IMR-90 (cell line): ENCODE measurements at regions not wholly inside any gene's neighbourhood (a gene's known extent, or its start where the extent isn't known, plus 50 kb on each side); places are given as distances from the start of the nearest gene placed in this dataset.

Source experiments
- ATAC-seq: fragments of 200-7000 bp; cut with Tn5 transposase; 2 replicates; pipeline ENCODE4 v1.9.1; 2020; ENCODE audit warnings: low read depth, mild to moderate bottlenecking, moderate library complexity
- BruUV-seq: library from RNA; stranded (reverse); fragments of 400-500 nt; replicated peaks from 2 replicates; lab custom pipeline; 2021; lab: Mats Ljungman, UMichigan
- CTCF ChIA-PET: fragments of 300-600 bp; formaldehyde crosslinking; extraction: SDS; loops from one replicate; lab custom pipeline; 2021; ENCODE audit warnings: antibody characterized with exemption; lab: Yijun Ruan, JAX
- POLR2A ChIA-PET: fragments of 300-600 bp; sonication (Branson Sonifier 250); formaldehyde crosslinking; loops from one replicate; lab custom pipeline; 2022; ENCODE audit warnings: antibody characterized with exemption; ENCODE audit not compliant: unreplicated experiment; lab: Charles Lee
- DNase-seq: peaks from one replicate; pipeline ENCODE4 v3.0.0; 2013
- H2AFZ ChIP-seq: replicated peaks from 2 replicates; pipeline ENCODE3; 2013; ENCODE audit warnings: low read length, mild to moderate bottlenecking; ENCODE audit not compliant: poor library complexity
- H2AK5ac ChIP-seq: 2 replicates; pipeline ENCODE4 v1.6.1; 2013; ENCODE audit warnings: low read depth, low read length, inconsistent platforms
- H2AK9ac ChIP-seq: replicated peaks from 2 replicates; pipeline ENCODE3; 2013; ENCODE audit warnings: mild to moderate bottlenecking, low read depth, low read length, moderate library complexity; ENCODE audit not compliant: poor library complexity
- H2BK120ac ChIP-seq: 2 replicates; pipeline ENCODE4 v1.6.1; 2013; ENCODE audit warnings: low read depth, low read length, inconsistent platforms
- H2BK15ac ChIP-seq: 3 replicates; pipeline ENCODE4 v1.6.1; 2013; ENCODE audit warnings: low read depth, low read length, inconsistent platforms
- H2BK20ac ChIP-seq: 2 replicates; pipeline ENCODE4 v1.6.1; 2013; ENCODE audit warnings: low read depth, mild to moderate bottlenecking, inconsistent platforms, low read length, moderate library complexity
- H2BK5ac ChIP-seq: 2 replicates; pipeline ENCODE4 v1.6.1; 2013; ENCODE audit warnings: mild to moderate bottlenecking, low read depth, low read length, inconsistent platforms; ENCODE audit not compliant: poor library complexity, severe bottlenecking
- H3K14ac ChIP-seq: replicated peaks from 2 replicates; pipeline ENCODE4 v1.6.1; 2013; ENCODE audit warnings: low read depth, low read length, inconsistent platforms
- H3K18ac ChIP-seq: 2 replicates; pipeline ENCODE4 v1.6.1; 2013; ENCODE audit warnings: low read depth, low read length, control low read depth
- H3K23ac ChIP-seq: 2 replicates; pipeline ENCODE4 v1.6.1; 2013; ENCODE audit warnings: low read depth, low read length, inconsistent platforms
- H3K27ac ChIP-seq: 2 replicates; pipeline ENCODE4 v1.5.1; 2013; ENCODE audit warnings: mild to moderate bottlenecking, control low read depth, low read length; ENCODE audit not compliant: insufficient read depth
- H3K27me3 ChIP-seq: 2 replicates; pipeline ENCODE4 v1.6.1; 2013; ENCODE audit warnings: low read length; ENCODE audit not compliant: control insufficient read depth, insufficient read depth
- H3K36me3 ChIP-seq: 2 replicates; pipeline ENCODE4 v1.6.1; 2013; ENCODE audit warnings: low read length, mixed read lengths; ENCODE audit not compliant: control insufficient read depth, insufficient read depth
- H3K4ac ChIP-seq: 2 replicates; pipeline ENCODE4 v1.6.1; 2013; ENCODE audit warnings: low read depth, low read length, inconsistent platforms
- H3K4me1 ChIP-seq: 2 replicates; pipeline ENCODE4 v1.6.1; 2013; ENCODE audit warnings: low read length, mixed read lengths; ENCODE audit not compliant: control insufficient read depth, insufficient read depth
- H3K4me2 ChIP-seq: 2 replicates; pipeline ENCODE4 v1.6.1; 2013; ENCODE audit warnings: low read depth, mild to moderate bottlenecking, control low read depth, low read length, moderate library complexity
- H3K4me3 ChIP-seq: 2 replicates; pipeline ENCODE4 v1.5.1; 2013; ENCODE audit warnings: low read depth, mild to moderate bottlenecking, control low read depth, low read length, moderate library complexity; ENCODE audit not compliant: insufficient read depth
- H3K56ac ChIP-seq: 2 replicates; pipeline ENCODE4 v1.6.1; 2013; ENCODE audit warnings: low read length, inconsistent platforms; ENCODE audit not compliant: insufficient read depth; ENCODE audit errors: extremely low read depth
- H3K79me1 ChIP-seq, 2 experiments: 2 replicates each; pipeline ENCODE4 v1.6.1; 2013; ENCODE audit warnings: low read length in 2 of 2, inconsistent platforms in 1 of 2, low read depth in 1 of 2
- H3K9ac ChIP-seq: 2 replicates; pipeline ENCODE4 v1.6.1; 2013; ENCODE audit warnings: low read depth, low read length, control low read depth
- H3K9me1 ChIP-seq: 2 replicates; pipeline ENCODE4 v1.6.1; 2013; ENCODE audit warnings: low read length, inconsistent platforms; ENCODE audit not compliant: insufficient read depth
- H3K9me3 ChIP-seq: 2 replicates; pipeline ENCODE4 v1.6.1; 2013; ENCODE audit warnings: low read length; ENCODE audit not compliant: control insufficient read depth, insufficient read depth
- H4K20me1 ChIP-seq: 2 replicates; pipeline ENCODE4 v1.6.1; 2013; ENCODE audit warnings: low read length, inconsistent platforms; ENCODE audit not compliant: insufficient read depth
- H4K5ac ChIP-seq: 2 replicates; pipeline ENCODE4 v1.6.1; 2013; ENCODE audit warnings: mild to moderate bottlenecking, low read depth, low read length, control low read depth
- H4K8ac ChIP-seq, 2 experiments: 2 replicates each; pipeline ENCODE4 v1.6.1; 2013; ENCODE audit warnings: low read depth in 2 of 2, low read length in 2 of 2, control low read depth in 1 of 2, inconsistent platforms in 1 of 2
- H4K91ac ChIP-seq: 2 replicates; pipeline ENCODE4 v1.6.1; 2013; ENCODE audit warnings: low read depth, low read length, inconsistent platforms; ENCODE audit not compliant: insufficient read depth
- NFE2L2 ChIP-seq: fragments of 150-350 bp; IDR thresholded peaks from 2 replicates; pipeline ENCODE4 v1.6.1; 2016; ENCODE audit warnings: low read depth, mild to moderate bottlenecking, low read length
- WGBS, 2 experiments: methylation state at CpG; one replicate each; pipeline versions ENCODE4 v1.1.5 to v1.1.7; 2013; ENCODE audit warnings: missing lambda C conversion rate in 2 of 2; ENCODE audit not compliant: insufficient read length in 1 of 2; ENCODE audit errors: extremely low coverage in 2 of 2; 5-methylcytosine and 5-hydroxymethylcytosine counted together
- dilution Hi-C: fragments of 300-500 bp; cut with HindIII; formaldehyde crosslinking; loops from one replicate; pipeline ENCODE4 v1.14.3; 2018; ENCODE audit warnings: low sequenced_read_pairs; ENCODE audit not compliant: unreplicated experiment
- in situ Hi-C: fragments of 300-500 bp; cut with MboI; formaldehyde crosslinking; loops from 3 replicates; pipeline ENCODE4 v1.14.3; 2019; ENCODE audit warnings: low sequenced_read_pairs, inconsistent platforms, mixed read lengths
- intact Hi-C: fragments of 100-400 bp; cut with micrococcal nuclease; formaldehyde crosslinking; loops from 2 replicates; pipeline ENCODE4 v1.10.0; 2022

GRCh38 chr7:25913598-25914224 is 238.3 kb upstream of the NFE2L3 start:
- no peak for ATAC-seq
- ChIA-PET CTCF (interaction anchor here (1.4 kb wide), 1 partner anchor 21 kb away, joined by 5 read pairs; no protein-coding TSS in a partner anchor), POLR2A (no interaction called here)
- dilution Hi-C loops (no loop called here), in situ Hi-C loops (no loop called here), intact Hi-C loops (loop anchor here (5.0 kb wide), 1 partner anchor 444 kb away; no protein-coding TSS in a partner anchor)
- H2AK9ac ChIP-seq: no peak overlapping the region
- H4K8ac ChIP-seq: no peak overlapping the region
- no peak overlapping the region for H3K9ac ChIP-seq
- H3K27me3 ChIP-seq: no peaks in the 10 kb centered on the region; the same call in 1 of the 2 replicates
- H3K27ac ChIP-seq: no peak overlapping the region
- TF ChIP-seq NFE2L2: no peak
- H4K91ac ChIP-seq: no peak overlapping the region
- no TSS peak for BruUV-seq
- no peak overlapping the region for H4K5ac ChIP-seq
- H3K14ac ChIP-seq: no peak overlapping the region
- no peaks in the 10 kb centered on the region for H3K4me1 ChIP-seq
- no peak overlapping the region for H2BK15ac ChIP-seq
- H3K18ac ChIP-seq: no peak overlapping the region
- no peaks in the 10 kb centered on the region for H3K9me1 ChIP-seq
- H4K20me1 ChIP-seq: no peaks in the 10 kb centered on the region
- no peak overlapping the region for H3K4me3 ChIP-seq
- WGBS, 2 experiments: no CpG with 5 or more reads among the region's 6 CpGs
- no peak for DNase-seq
- H3K4ac ChIP-seq: no peak overlapping the region
- H3K79me1 ChIP-seq: no peaks in the 10 kb centered on the region
- H2BK120ac ChIP-seq: no peak overlapping the region
- H2BK20ac ChIP-seq: no peak overlapping the region
- H2AFZ ChIP-seq: no peak overlapping the region
- H3K9me3 ChIP-seq: no peaks in the 10 kb centered on the region
- H3K23ac ChIP-seq: no peak overlapping the region
- H2AK5ac ChIP-seq: no peak overlapping the region
- H3K36me3 ChIP-seq: no peaks in the 10 kb centered on the region
- no peak overlapping the region for H3K4me2 ChIP-seq
- no peak overlapping the region for H3K56ac ChIP-seq
- no peak overlapping the region for H2BK5ac ChIP-seq
